Lower leg skin (tissue), 3 donors: ENCODE measurements at regions not wholly inside any gene's neighbourhood (a gene's known extent, or its start where the extent isn't known, plus 50 kb on each side); places are given as distances from the start of the nearest gene placed in this dataset.

ENCODE experiments used
- POLR2A ChIP-seq, 2 donors: fragments of 450-650 bp; IDR thresholded peaks; one replicate each; pipeline ENCODE4 v1.6.1; 2016 to 2017; ENCODE audit warnings: antibody characterized with exemption in 2 of 2, mild to moderate bottlenecking in 1 of 2, moderate library complexity in 1 of 2
- TF ChIP-seq, protein P1 (sequence below), 3 donors: fragments of 450-650 bp; IDR thresholded peaks; one replicate each; pipeline ENCODE4 v1.5.1; 2016; ENCODE audit warnings: antibody characterized with exemption in 3 of 3, mild to moderate bottlenecking in 3 of 3, moderate library complexity in 2 of 3

DNA sequence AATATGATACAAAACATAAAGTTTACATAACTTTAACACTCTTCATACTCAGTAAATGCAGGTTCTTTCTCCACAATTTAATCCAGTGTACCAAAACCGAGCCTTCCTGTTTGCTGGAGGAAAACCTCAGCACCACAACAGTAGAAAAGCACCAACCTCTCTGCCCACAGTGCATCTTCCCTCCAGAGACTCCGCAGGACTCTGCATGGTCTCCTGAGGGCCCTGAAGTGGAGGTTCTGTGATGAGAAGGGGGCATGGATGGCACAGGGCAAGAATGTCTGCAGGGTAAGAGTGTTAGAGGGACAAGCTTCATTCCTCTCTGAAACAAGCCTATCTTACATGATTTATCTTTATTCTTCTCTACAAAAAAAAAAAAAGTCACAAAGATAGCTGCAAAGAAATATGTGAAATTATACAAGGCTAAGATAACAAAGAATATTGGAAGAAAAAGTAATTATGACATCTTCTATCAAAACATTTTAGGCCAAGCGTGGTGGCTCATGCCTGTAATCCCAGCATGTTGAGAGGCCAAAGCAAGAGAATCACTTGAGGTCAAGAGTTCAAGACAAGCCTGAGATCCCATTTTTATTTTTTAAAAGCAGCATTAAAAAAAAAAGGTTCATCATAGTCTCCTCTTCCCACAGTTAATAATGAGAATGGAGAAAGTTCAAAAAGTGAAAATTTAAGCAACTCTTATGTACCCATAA is 102.0 kb downstream of the VPREB1 start:
- TF ChIP-seq, protein P1, sequence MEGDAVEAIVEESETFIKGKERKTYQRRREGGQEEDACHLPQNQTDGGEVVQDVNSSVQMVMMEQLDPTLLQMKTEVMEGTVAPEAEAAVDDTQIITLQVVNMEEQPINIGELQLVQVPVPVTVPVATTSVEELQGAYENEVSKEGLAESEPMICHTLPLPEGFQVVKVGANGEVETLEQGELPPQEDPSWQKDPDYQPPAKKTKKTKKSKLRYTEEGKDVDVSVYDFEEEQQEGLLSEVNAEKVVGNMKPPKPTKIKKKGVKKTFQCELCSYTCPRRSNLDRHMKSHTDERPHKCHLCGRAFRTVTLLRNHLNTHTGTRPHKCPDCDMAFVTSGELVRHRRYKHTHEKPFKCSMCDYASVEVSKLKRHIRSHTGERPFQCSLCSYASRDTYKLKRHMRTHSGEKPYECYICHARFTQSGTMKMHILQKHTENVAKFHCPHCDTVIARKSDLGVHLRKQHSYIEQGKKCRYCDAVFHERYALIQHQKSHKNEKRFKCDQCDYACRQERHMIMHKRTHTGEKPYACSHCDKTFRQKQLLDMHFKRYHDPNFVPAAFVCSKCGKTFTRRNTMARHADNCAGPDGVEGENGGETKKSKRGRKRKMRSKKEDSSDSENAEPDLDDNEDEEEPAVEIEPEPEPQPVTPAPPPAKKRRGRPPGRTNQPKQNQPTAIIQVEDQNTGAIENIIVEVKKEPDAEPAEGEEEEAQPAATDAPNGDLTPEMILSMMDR (IDR thresholded peaks at IDR 0.05): no peak
- no peak for TF ChIP-seq POLR2A (IDR thresholded peaks at IDR 0.05)
